Stimulated activated memory B cell treated with anti-CD40 and anti-IgM and Interleukin-4, amounts not matched to agents 10 μg/mL and 1 μg/mL and 100 μg/mL, for 72 hours (primary cell): ENCODE measurements at regions not wholly inside any gene's neighbourhood (a gene's known extent, or its start where the extent isn't known, plus 50 kb on each side); places are given as distances from the start of the nearest gene placed in this dataset.

Experiments
- ATAC-seq: fragments of 150-1000 bp; cut with Tn5 transposase; 2 replicates; pipeline ENCODE4 v1.10.0; 2021
- H3K27ac Mint-ChIP-seq: one replicate; pipeline ENCODE4 v1.8.0; 2022; ENCODE audit warnings: mild to moderate bottlenecking, mixed read lengths
- H3K27me3 Mint-ChIP-seq: one replicate; pipeline ENCODE4 v1.8.0; 2022; ENCODE audit warnings: mixed read lengths
- H3K36me3 Mint-ChIP-seq: one replicate; pipeline ENCODE4 v1.8.0; 2022; ENCODE audit warnings: mixed read lengths
- H3K4me1 Mint-ChIP-seq: one replicate; pipeline ENCODE4 v1.8.0; 2022; ENCODE audit warnings: mixed read lengths
- H3K4me3 Mint-ChIP-seq: one replicate; pipeline ENCODE4 v1.8.0; 2022; ENCODE audit warnings: mild to moderate bottlenecking, moderate library complexity, mixed read lengths
- H3K9me3 Mint-ChIP-seq: one replicate; pipeline ENCODE4 v1.8.0; 2022; ENCODE audit warnings: mixed read lengths

DNA sequence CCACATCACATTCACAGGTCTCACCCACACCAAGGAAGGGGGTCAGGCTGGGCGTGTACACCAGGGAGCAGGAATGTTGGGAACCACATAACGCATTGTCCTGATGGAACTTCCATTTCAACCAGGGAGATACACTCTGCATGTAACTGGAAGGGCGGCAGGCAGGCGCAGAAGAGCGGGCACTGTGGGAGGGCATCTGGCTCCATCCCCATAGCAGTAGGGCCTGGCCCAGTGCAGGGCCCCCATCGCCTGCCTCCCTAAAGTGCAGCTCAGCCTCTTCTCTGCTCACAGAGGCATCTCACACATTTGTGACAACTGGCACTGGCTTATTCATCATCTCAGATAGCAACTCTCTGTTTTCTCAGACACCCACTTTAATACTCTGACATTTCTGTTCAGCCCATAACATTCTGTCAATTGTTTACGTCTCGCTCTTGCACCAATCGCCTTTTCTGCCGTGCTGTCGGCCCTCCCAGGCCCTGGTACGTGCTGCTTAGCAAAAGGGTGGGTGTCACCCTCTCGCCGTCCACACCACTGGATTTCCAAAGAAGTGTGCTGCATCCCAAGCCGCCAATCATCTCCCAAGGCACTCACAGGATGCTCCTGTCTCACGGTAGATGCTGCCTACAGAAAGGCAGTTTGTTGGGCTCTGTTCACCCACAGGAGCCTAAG is 353.3 kb upstream of the ZNF507 start:
- ATAC-seq = no peak
- H3K9me3 Mint-ChIP-seq = peaks cover 22% of the 10 kb centered on the region
- H3K4me3 Mint-ChIP-seq = no peak overlapping the region
- no peaks in the 10 kb centered on the region for H3K27me3 Mint-ChIP-seq
- no peaks in the 10 kb centered on the region for H3K4me1 Mint-ChIP-seq
- H3K27ac Mint-ChIP-seq = no peak overlapping the region
- no peaks in the 10 kb centered on the region for H3K36me3 Mint-ChIP-seq

DNA sequence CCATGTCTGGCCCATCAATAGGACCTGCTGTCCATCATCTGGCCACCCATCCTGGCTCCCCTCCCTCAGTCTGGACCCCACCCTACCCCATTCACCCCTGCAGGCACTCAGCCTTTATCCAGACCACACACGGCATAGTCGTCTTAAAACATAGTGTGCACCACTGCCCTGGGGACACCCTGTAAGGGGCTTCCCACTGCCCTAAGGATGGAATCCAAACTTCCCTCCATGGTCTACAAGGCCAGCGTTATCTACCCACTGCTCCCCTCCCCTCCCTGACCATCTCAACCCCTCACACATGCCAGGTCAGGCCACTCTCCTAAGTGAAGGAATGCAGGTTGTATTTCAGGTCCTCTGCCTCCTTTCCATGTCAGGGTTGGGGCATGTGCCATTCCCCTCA is 352.7 kb upstream of the ZNF507 start:
- ATAC-seq = no peak
- H3K9me3 Mint-ChIP-seq = peaks cover 22% of the 10 kb centered on the region
- H3K4me1 Mint-ChIP-seq = no peaks in the 10 kb centered on the region
- no peaks in the 10 kb centered on the region for H3K36me3 Mint-ChIP-seq
- H3K27me3 Mint-ChIP-seq = no peaks in the 10 kb centered on the region
- no peak overlapping the region for H3K27ac Mint-ChIP-seq
- no peak overlapping the region for H3K4me3 Mint-ChIP-seq

DNA sequence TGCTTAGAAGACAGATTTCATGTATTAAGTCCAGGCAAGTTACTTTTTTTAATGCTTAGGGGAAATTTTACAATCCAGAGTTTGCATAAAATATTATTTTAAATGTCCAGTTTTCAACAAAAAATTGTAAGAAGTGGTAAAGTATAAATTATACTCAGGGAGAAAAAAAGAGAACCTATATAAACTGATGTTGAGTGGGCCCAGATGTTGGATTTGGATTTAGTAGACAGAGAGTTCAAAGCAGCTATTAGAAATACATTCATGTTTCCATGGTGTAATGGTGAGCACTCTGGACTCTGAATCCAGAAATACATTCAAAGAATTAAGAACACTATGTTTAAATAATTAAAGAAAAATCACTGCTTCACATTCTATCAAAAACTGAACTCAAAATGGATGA is 349.9 kb upstream of the ZNF507 start:
- H3K4me1 Mint-ChIP-seq = no peaks in the 10 kb centered on the region
- H3K27ac Mint-ChIP-seq = no peak overlapping the region
- peaks cover 13% of the 10 kb centered on the region for H3K9me3 Mint-ChIP-seq
- H3K4me3 Mint-ChIP-seq = no peak overlapping the region
- no peaks in the 10 kb centered on the region for H3K27me3 Mint-ChIP-seq
- no peak for ATAC-seq
- H3K36me3 Mint-ChIP-seq = no peaks in the 10 kb centered on the region

DNA sequence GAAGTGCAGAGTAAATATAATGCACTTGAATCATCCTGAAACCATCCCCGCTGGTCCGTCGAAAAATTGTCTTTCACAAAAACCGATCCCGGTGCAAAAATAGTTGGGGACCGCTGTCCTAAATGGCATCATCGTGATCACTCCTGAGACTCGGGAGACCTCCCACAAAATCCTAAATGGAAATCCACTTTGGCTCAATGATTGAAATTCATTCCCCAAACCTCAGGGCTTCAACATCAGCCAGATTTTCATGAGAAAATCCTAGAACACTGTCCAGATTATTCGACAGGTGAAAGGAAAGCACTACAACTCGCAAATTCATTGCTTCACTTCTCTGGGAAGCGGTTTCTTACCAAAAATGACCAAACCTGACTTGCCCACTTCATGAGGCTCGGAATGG is 335.3 kb upstream of the ZNF507 start:
- no peak for ATAC-seq
- H3K9me3 Mint-ChIP-seq = no peaks in the 10 kb centered on the region
- no peaks in the 10 kb centered on the region for H3K27me3 Mint-ChIP-seq
- H3K4me3 Mint-ChIP-seq = no peak overlapping the region
- no peak overlapping the region for H3K27ac Mint-ChIP-seq
- H3K4me1 Mint-ChIP-seq = no peaks in the 10 kb centered on the region
- H3K36me3 Mint-ChIP-seq = no peaks in the 10 kb centered on the region

DNA sequence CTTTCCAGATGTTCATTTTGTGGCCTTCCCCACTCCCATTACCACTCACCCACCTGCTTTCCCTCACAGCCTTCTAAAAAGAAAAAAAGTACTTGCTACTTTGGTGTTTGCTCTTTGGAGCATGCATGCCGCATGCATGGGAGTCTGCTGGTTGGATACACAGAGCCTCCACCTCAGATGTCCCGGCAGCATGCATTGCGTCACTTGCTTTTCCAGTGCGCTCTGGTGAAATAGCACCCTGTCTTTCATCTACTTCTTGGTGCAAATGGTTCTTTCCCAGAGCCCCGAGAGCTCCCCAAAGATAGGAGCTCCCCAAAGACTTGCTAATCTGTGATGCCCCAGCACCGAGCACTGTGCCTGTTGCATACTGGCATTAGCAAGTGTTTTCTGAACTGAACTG is 333.2 kb upstream of the ZNF507 start:
- H3K4me1 Mint-ChIP-seq = no peaks in the 10 kb centered on the region
- H3K9me3 Mint-ChIP-seq = peaks cover 4% of the 10 kb centered on the region
- ATAC-seq = no peak
- no peaks in the 10 kb centered on the region for H3K27me3 Mint-ChIP-seq
- no peaks in the 10 kb centered on the region for H3K36me3 Mint-ChIP-seq
- H3K4me3 Mint-ChIP-seq = no peak overlapping the region
- no peak overlapping the region for H3K27ac Mint-ChIP-seq

DNA sequence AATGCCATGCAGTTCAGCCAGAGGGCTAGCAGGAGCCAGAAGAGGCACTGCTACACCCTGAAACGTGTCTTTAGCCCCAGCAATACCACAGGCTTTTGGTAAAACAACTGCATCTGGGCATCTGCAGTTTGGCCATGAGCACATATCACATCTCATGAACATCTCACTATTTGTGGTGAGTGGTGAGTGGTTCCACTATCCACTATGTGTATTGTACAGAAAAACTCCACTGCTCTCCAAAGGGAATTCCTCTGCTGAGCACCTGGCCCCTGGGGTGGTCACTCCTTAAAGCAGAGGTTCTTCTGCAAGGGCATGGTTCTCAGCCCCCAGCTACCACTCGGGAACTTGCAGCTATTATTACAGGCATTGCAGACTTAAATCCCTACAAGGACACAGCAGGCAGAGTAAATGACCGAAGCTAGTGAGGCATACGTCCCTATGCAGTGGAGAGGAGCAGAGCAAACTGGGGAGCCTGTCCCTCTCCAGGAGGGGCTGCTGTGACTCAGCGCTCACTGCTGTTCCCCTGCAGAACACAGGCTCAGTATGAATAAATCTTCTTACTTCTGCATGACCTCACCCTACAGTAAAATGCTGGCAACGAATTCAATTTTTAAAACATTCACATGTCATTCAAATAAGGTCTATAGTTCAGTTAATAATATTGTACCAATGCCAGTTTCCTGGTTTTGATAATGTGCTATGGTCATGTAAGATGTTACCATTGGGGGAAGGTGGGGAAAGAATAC is 332.4 kb upstream of the ZNF507 start:
- Mint-ChIP-seq H3K27ac (no peak overlapping the region), H3K4me3 (no peak overlapping the region), H3K4me1 (no peaks in the 10 kb centered on the region), H3K9me3 (peaks cover 4% of the 10 kb centered on the region), H3K27me3 (no peaks in the 10 kb centered on the region), H3K36me3 (no peaks in the 10 kb centered on the region)
- no peak for ATAC-seq

DNA sequence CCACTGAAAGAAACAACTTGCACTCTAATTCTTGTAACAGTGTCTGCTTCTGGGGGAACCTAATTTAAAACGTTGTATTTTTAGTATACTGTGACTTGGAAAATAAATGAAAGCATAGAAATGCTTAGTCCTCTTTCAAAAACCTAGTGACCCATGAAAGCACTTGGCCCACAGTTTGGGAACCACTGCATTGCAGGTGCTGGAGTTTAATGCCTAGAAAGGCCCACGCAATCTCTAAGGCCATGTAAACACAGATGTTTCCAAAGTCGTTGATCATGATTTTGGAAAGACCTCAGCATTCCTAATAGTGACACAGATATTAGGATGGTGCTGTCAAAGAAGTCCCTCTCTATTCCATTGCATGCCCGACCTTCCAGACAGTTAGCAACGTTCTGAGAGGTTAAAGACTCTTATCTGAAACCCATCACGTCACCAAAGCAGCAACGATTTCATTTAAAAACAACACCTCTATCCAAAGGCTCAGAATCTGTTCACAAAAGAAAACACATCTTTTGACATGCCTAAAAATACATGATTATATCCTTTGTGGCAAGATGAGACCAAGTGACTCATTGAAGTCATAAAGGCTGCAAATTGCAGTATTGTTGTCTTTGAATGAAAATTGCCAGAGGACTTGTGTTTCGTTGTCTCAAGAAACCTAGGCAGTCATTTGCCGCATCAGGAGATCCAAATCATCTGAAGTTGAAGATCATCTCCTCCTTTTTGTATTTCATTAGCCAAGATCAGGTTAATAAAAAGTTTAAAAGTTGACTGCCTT is 328.0 kb upstream of the ZNF507 start:
- no peak for ATAC-seq
- Mint-ChIP-seq H3K36me3 (no peaks in the 10 kb centered on the region), H3K4me1 (no peaks in the 10 kb centered on the region), H3K27ac (no peak overlapping the region), H3K4me3 (no peak overlapping the region), H3K27me3 (no peaks in the 10 kb centered on the region), H3K9me3 (peaks cover 12% of the 10 kb centered on the region)

DNA sequence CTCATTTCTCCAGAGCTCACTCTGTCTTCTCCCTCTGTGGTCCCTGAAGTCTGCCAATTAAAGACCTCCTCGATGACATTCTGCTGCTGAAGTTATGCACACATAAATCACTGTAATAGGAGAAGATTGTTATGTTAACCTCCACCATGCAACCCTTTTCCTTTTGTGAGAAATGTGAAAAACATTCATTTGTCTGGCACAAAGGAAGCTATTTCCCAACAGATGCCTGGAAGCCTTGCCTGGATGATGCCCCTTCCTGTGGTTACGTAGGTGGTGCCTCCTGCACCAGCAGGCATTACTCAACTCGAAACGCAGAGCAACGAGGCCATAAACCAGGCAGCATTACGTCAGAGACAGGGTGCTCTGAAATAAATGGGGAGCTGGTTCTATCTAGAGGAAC is 327.4 kb upstream of the ZNF507 start:
- H3K4me3 Mint-ChIP-seq = no peak overlapping the region
- no peaks in the 10 kb centered on the region for H3K27me3 Mint-ChIP-seq
- no peaks in the 10 kb centered on the region for H3K36me3 Mint-ChIP-seq
- no peaks in the 10 kb centered on the region for H3K4me1 Mint-ChIP-seq
- H3K27ac Mint-ChIP-seq = no peak overlapping the region
- ATAC-seq = no peak
- H3K9me3 Mint-ChIP-seq = peaks cover 12% of the 10 kb centered on the region

DNA sequence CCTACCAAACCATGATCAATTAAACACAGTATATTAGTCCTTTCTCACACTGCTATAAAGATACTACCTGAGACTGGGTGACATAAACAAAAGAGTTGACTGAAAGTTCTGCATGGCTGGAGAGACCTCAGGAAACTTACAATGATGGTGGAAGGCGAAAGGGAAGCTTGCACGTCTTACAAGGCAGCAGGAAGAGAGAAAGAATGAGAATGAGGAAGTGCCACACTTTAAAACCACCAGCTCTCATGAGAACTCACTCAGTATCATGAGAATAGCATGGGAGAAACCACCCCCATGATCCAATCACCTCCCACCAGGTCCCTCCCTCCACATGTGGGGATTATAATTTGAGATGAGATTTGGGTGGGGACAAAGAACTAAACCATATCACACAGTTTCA is 324.9 kb upstream of the ZNF507 start:
- no peak overlapping the region for H3K4me3 Mint-ChIP-seq
- peaks cover 22% of the 10 kb centered on the region for H3K9me3 Mint-ChIP-seq
- H3K36me3 Mint-ChIP-seq = no peaks in the 10 kb centered on the region
- no peak overlapping the region for H3K27ac Mint-ChIP-seq
- no peak for ATAC-seq
- no peaks in the 10 kb centered on the region for H3K27me3 Mint-ChIP-seq
- H3K4me1 Mint-ChIP-seq = no peaks in the 10 kb centered on the region

DNA sequence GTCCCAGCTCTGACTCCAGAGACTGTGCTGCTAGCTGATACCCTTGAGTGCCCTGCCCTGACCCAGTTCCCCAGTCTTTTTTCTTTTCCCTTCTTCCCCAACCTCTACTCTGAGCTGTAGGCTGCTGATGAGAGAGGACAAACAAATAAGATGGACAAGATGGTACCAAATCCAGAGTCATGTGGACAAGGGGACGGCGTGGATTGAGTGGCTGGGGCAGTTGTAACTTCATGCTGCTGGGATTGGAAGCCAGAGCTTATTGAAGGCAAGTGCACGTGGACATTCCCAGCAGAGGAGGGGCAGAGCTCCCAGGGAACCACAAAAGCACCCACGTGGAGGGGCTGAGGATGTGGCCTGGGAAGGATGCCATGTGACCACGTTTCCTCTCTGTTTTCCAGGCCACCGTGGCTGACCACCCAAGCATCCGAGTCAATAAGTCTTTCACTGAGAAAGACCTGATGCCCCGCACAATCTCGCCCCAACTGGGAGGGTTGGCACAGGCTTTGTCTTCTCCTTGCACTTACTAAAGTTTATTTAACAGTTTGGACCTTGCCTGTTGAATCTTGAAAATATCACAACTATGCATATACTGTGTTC is 323.3 kb upstream of the ZNF507 start:
- Mint-ChIP-seq H3K27me3 (no peaks in the 10 kb centered on the region), H3K27ac (no peak overlapping the region), H3K4me3 (no peak overlapping the region), H3K4me1 (no peaks in the 10 kb centered on the region), H3K36me3 (no peaks in the 10 kb centered on the region), H3K9me3 (peaks cover 35% of the 10 kb centered on the region)
- no peak for ATAC-seq

DNA sequence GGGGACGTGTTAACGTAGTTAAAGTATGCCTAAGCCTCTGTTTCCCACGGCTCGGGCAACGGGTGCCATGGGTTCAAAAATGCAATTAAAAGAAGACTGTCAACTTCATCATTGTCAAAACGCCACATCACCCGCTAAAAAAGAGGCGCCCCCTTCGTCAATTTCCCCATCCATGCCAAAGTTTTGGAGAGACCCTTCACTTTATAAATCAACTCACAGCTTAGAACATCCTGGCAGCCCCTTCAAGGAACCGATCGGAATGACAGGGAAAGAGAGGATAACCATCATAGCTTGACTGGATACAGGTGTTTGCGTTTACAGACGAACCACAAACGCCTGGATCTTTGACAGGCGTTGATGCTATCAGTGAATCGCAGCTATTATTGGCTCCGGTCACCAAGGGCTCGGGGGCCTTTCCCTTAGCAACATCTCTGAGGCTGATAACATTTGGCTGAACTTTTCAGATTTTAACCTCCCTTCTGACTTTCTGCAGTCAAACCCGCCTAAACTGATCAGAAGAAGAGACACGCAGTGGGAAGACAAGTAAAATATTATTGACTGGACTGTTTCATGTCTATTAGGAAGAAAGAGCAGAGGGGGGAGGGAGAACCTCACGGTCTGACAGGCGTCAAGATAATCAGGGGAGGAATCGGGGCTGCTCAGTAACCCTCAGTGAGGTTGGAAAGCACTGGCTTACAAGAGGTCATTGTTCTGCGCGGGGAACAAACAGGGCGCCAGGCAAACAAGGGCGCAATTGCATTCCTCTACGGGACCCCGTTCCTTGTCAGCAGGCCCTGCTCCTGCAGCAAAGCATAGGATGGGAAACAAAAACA is 322.5 kb upstream of the ZNF507 start:
- ATAC-seq = no peak
- Mint-ChIP-seq H3K27me3 (no peaks in the 10 kb centered on the region), H3K9me3 (peaks cover 38% of the 10 kb centered on the region), H3K36me3 (no peaks in the 10 kb centered on the region), H3K4me3 (no peak overlapping the region), H3K4me1 (no peaks in the 10 kb centered on the region), H3K27ac (no peak overlapping the region)

DNA sequence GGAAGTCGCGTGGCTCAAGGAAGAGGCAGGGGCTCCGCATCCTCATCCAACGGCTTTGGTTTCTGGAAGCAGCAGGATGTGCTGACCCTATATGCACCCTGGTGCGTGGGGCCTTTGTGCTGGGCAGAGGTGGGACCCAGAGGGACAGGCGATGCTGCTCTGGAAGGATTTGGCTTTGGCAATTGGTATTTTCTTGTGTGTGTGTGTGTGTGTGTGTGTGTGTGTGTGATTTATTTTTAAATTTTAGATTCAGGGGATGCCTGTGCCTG is 321.9 kb upstream of the ZNF507 start:
- Mint-ChIP-seq H3K4me1 (no peaks in the 10 kb centered on the region), H3K36me3 (no peaks in the 10 kb centered on the region)
- no peak for ATAC-seq

DNA sequence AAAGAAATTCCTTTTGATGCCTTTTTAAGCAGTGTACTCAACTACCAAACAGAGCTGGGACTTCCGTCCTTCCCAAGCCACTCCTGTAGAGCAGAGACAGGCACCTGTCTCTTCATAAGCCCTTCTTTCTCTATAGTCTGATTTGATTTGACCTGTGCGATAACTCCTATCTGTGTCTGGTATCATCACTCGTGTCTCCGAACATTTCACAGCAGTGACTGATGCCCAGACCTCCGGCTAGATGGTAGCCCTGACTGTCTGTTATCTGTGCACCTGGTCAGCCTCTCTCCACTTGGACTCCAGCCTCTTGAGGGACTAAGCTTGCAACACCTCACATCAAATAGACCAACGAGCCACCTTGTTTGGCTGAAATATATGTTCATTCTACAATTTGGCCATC is 316.2 kb upstream of the ZNF507 start:
- no peak for ATAC-seq
- Mint-ChIP-seq H3K4me1 (no peaks in the 10 kb centered on the region), H3K9me3 (peaks cover 20% of the 10 kb centered on the region), H3K4me3 (no peak overlapping the region), H3K36me3 (no peaks in the 10 kb centered on the region), H3K27ac (no peak overlapping the region), H3K27me3 (no peaks in the 10 kb centered on the region)

More for the DNA sequence above, 321.9 kb upstream of the ZNF507 start:
- H3K4me3 Mint-ChIP-seq = no peak overlapping the region
- H3K9me3 Mint-ChIP-seq = peaks cover 38% of the 10 kb centered on the region
- no peaks in the 10 kb centered on the region for H3K27me3 Mint-ChIP-seq
- no peak overlapping the region for H3K27ac Mint-ChIP-seq

DNA sequence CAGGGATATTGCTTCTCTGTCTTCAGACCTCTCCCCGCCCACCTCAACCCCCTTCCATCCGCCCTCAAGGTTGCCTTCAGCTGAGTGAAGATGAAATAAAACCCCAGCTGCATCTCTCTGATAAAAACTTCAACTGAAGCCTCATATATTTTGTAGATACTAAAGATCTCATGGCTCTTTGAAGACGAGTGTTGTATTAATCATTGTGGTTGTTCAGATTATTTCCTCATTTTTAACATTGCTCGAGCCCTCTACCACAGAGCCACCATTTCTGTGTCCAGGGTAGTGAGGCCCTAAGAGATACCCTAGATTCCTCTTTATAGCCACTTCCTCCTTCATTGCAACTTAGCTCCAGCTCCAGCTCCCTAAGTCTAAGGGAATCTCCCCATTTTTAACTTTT is 312.8 kb upstream of the ZNF507 start:
- H3K27me3 Mint-ChIP-seq = no peaks in the 10 kb centered on the region
- ATAC-seq = no peak

DNA sequence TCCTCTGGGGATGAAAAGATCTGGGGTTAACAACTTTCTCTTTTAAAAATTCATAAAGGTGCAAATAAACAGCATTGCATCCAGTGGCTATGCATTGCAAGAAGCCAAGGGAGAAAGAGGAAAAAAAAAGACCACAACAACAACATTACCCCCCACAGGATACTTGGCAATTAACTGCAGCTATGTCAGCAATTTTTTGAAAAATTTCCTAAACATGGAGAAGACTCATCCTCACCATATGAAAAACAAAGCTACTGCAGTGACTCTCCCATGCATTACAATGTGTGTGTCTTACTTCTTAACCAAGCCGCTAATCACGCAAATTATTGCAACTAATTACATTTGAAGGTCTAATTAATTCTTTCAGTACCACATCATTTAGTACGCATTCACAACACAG is 309.8 kb upstream of the ZNF507 start:
- H3K36me3 Mint-ChIP-seq = no peaks in the 10 kb centered on the region
- H3K27me3 Mint-ChIP-seq = no peaks in the 10 kb centered on the region
- H3K9me3 Mint-ChIP-seq = no peaks in the 10 kb centered on the region
- no peak for ATAC-seq
- no peaks in the 10 kb centered on the region for H3K4me1 Mint-ChIP-seq
- no peak overlapping the region for H3K4me3 Mint-ChIP-seq
- H3K27ac Mint-ChIP-seq = no peak overlapping the region

More for the DNA sequence above, 312.8 kb upstream of the ZNF507 start:
- no peaks in the 10 kb centered on the region for H3K4me1 Mint-ChIP-seq
- H3K9me3 Mint-ChIP-seq = no peaks in the 10 kb centered on the region
- H3K27ac Mint-ChIP-seq = no peak overlapping the region
- no peak overlapping the region for H3K4me3 Mint-ChIP-seq
- H3K36me3 Mint-ChIP-seq = no peaks in the 10 kb centered on the region
